ENCODE measurements at regions not wholly inside any gene's neighbourhood (a gene's known extent, or its start where the extent isn't known, plus 50 kb on each side); places are given as distances from the start of the nearest gene placed in this dataset.
"Not testable (repeated sequence)": the region's sequence is repeated elsewhere in the genome, so short reads cannot be mapped to it uniquely, and the experiment has no call there.

DNA sequence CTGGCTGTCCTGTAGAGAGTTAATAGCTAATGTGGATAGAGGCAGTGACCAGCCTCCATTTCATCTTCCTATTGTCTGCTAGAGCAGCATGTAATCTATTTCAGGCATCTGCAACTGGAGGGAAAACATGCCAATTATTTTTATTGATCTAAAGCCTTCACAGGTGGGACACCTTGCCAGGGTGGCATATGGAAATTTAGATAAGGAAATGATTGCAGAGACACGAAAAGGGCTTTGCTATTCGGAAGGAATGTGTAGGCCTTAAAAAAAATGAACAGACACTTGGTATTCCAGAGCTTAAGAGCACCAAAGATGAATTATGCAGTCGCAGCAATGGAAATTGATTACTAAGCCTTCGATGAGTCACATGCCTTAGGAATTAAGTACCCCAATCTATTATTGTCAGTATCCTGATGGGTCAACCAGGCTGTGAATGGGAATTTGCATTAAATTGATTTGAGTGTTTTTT, 454.7 kb downstream of the SQOR start:
- Histone ChIP-seq H3K9ac (ENCODE audit: low read depth in 2 of 2, low read length in 2 of 2) (no peak overlapping the region), H3K9me3 (no peaks in the 10 kb centered on the region), H3K4me3 (no peak overlapping the region), H3K4me1 (no peaks in the 10 kb centered on the region), H3K27ac (no peak overlapping the region), H3K27me3 (no peaks in the 10 kb centered on the region), H3K36me3 (no peaks in the 10 kb centered on the region)
- no peak for DNase-seq
- intact Hi-C loops (cut with DNase I): no loop called here
- TF ChIP-seq, protein P1, sequence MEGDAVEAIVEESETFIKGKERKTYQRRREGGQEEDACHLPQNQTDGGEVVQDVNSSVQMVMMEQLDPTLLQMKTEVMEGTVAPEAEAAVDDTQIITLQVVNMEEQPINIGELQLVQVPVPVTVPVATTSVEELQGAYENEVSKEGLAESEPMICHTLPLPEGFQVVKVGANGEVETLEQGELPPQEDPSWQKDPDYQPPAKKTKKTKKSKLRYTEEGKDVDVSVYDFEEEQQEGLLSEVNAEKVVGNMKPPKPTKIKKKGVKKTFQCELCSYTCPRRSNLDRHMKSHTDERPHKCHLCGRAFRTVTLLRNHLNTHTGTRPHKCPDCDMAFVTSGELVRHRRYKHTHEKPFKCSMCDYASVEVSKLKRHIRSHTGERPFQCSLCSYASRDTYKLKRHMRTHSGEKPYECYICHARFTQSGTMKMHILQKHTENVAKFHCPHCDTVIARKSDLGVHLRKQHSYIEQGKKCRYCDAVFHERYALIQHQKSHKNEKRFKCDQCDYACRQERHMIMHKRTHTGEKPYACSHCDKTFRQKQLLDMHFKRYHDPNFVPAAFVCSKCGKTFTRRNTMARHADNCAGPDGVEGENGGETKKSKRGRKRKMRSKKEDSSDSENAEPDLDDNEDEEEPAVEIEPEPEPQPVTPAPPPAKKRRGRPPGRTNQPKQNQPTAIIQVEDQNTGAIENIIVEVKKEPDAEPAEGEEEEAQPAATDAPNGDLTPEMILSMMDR (IDR thresholded peaks at IDR 0.05): no peak

DNA sequence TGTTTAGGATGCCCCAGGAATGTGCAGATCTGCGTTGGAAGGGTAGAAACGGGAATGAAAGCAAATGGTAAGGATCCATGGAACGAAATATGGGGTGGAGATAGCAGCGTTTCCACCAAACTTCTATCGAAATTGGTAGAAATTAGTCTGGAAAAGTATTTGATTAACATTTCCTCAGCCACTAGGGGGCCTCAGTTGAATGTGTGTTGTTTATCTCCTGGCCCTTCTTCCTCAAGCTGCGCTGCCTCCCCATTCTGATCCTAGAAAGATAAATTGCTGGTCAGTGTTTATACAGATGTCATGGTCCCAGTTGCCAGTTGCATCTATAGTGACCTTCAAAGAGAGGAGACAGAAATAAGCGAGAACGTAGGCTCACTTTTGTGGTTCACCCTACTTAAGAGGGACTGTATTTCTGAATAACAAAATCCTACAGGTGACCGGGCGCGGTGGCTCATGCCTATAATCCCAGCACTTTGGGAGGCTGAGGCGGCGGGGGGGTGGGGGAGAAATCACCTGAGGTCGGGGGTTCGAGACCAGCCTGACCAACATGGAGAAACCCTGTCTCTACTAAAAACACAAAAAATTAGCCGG, 457.1 kb downstream of the SQOR start:
- Histone ChIP-seq H3K4me1 (no peaks in the 10 kb centered on the region), H3K27ac (no peak overlapping the region), H3K9me3 (no peaks in the 10 kb centered on the region), H3K9ac (ENCODE audit: low read depth in 2 of 2, low read length in 2 of 2) (no peak overlapping the region), H3K4me3 (no peak overlapping the region), H3K36me3 (no peaks in the 10 kb centered on the region), H3K27me3 (no peaks in the 10 kb centered on the region)
- intact Hi-C loops (cut with DNase I): loop anchor here (5.0 kb wide), 1 partner anchor 190 kb away; no protein-coding TSS in a partner anchor
- peak; percentile 54 for DNase-seq
- TF ChIP-seq, protein P1 (IDR thresholded peaks at IDR 0.05): peak; percentile 33

DNA sequence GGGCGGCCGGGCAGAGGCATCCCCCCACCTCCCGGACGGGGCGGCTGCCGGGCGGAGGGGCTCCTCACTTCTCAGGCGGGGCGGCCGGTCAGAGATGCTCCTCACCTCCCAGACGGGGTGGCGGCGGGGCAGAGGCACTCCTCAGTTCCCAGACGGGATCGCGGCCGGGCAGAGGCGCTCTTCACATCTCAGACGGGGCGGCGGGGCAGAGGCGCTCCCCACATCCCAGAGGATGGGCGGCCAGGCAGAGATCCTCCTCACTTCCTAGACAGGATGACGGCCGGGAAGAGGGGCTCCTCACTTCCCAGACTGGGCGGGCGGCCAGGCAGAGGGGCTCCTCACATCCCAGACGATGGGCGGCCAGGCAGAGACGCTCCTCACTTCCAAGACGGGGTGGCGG, 463.2 kb downstream of the SQOR start:
- H3K27ac ChIP-seq; H3K9ac ChIP-seq (ENCODE audit: low read depth in 2 of 2, low read length in 2 of 2); H3K4me1 ChIP-seq; intact Hi-C loops (cut with DNase I); DNase-seq; H3K4me3 ChIP-seq; H3K27me3 ChIP-seq; H3K9me3 ChIP-seq; H3K36me3 ChIP-seq: not testable (repeated sequence)

DNA sequence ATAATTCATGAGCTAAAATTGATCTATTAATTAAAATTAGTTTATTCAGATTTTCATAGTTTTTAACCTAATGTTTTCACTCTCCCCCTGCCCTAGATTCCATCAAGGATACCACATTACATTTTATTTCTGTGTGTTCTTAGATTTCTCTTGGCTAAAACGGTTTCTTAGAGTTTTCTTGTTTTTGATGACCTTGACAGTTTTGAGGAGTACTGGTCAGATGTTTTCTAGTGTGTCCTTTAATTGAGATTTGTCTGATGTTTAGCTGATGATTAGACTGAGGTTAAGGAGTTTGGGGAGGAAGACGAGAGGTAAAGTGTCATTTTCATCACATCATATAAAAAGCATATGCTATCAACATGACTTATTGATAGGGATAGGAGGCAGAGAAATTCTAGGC, 475.9 kb downstream of the SQOR start:
- no peak overlapping the region for H3K27ac ChIP-seq
- no peak overlapping the region for H3K4me3 ChIP-seq
- DNase-seq: no peak
- TF ChIP-seq, protein P1 (IDR thresholded peaks at IDR 0.05): no peak
- no peaks in the 10 kb centered on the region for H3K27me3 ChIP-seq
- H3K36me3 ChIP-seq: no peaks in the 10 kb centered on the region
- no peaks in the 10 kb centered on the region for H3K9me3 ChIP-seq
- no peaks in the 10 kb centered on the region for H3K4me1 ChIP-seq
- intact Hi-C loops (cut with DNase I): no loop called here
- H3K9ac ChIP-seq (ENCODE audit: low read depth in 2 of 2, low read length in 2 of 2): no peak overlapping the region

DNA sequence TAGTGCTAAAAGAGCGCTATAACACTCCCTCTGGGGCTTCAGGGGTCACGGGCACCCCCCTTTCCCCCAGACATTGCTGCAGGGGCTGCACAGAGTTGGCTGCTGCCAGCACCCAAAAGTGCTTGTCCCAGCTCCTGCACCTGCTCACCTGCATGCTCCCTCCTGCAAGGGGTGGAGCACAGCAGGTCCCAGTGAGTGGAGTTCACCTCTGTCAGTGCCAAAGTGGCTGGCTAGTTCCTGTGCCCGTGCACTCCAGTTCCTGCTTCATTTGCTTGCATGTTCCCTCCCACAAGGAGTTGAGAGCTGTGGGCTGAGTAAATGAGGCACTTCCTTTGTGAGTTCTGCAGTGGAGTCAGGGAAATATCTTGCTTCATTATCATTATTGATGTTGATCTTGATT, 476.9 kb downstream of the SQOR start:
- no peak overlapping the region for H3K27ac ChIP-seq
- H3K27me3 ChIP-seq: no peaks in the 10 kb centered on the region
- H3K4me1 ChIP-seq: no peaks in the 10 kb centered on the region
- TF ChIP-seq, protein P1 (IDR thresholded peaks at IDR 0.05): no peak
- no peaks in the 10 kb centered on the region for H3K9me3 ChIP-seq
- no peak overlapping the region for H3K4me3 ChIP-seq
- no peak for DNase-seq
- no peak overlapping the region for H3K9ac ChIP-seq (ENCODE audit: low read depth in 2 of 2, low read length in 2 of 2)
- intact Hi-C loops (cut with DNase I): no loop called here
- no peaks in the 10 kb centered on the region for H3K36me3 ChIP-seq

DNA sequence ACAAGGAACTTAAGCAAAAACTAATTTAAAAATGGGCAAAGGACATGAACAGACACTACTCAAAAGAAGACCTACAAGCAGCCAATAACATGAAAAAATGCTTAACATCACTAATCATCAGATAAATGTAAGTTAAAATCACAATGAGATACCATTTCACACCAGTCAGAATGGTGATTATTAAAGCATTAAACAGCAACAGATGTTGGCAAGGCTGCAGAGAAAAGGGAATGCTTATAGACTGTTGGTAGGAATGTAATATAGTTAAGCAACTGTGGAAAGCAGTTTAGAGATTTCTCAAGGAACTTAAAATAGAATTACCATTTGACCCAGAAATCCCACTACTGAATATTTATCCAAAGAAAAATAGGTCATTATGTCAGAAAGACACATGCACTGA, 482.2 kb downstream of the SQOR start:
- no peaks in the 10 kb centered on the region for H3K9me3 ChIP-seq
- DNase-seq: no peak
- TF ChIP-seq, protein P1 (IDR thresholded peaks at IDR 0.05): no peak
- H3K36me3 ChIP-seq: no peaks in the 10 kb centered on the region
- intact Hi-C loops (cut with DNase I): no loop called here
- no peaks in the 10 kb centered on the region for H3K27me3 ChIP-seq
- no peak overlapping the region for H3K4me3 ChIP-seq
- H3K9ac ChIP-seq (ENCODE audit: low read depth in 2 of 2, low read length in 2 of 2): no peak overlapping the region
- no peak overlapping the region for H3K27ac ChIP-seq
- H3K4me1 ChIP-seq: no peaks in the 10 kb centered on the region

Measured in colonic mucosa (tissue), 4 donors.